Smooth muscle cell (in vitro differentiated cells): ENCODE measurements at regions not wholly inside any gene's neighbourhood (a gene's known extent, or its start where the extent isn't known, plus 50 kb on each side); places are given as distances from the start of the nearest gene placed in this dataset.

Source experiments
- DNase-seq: peaks from one replicate; lab custom pipeline; 2025; ENCODE audit not compliant: unreplicated experiment; lab: John Stamatoyannopoulos, UW
- H2AFZ ChIP-seq: fragments of 200-600 bp; sonication (generic); 2 replicates; pipeline ENCODE4 v1.6.0; 2016; ENCODE audit warnings: antibody characterized with exemption, low read depth, mild to moderate bottlenecking
- H3F3A ChIP-seq: fragments of 200-600 bp; sonication (generic); 2 replicates; pipeline ENCODE4 v1.6.0; 2017; ENCODE audit warnings: antibody characterized with exemption, low read depth
- H3K27ac ChIP-seq: fragments of 200-600 bp; sonication (generic); 2 replicates; pipeline ENCODE4 v1.5.1; 2016; ENCODE audit warnings: low read depth, mild to moderate bottlenecking
- H3K27me3 ChIP-seq: fragments of 200-600 bp; sonication (generic); 2 replicates; pipeline ENCODE4 v1.6.1; 2016; ENCODE audit warnings: low read depth, mild to moderate bottlenecking
- H3K36me3 ChIP-seq: fragments of 200-600 bp; sonication (generic); 2 replicates; pipeline ENCODE4 v1.5.1; 2016; ENCODE audit warnings: low read depth
- H3K4me1 ChIP-seq: fragments of 200-600 bp; sonication (generic); 2 replicates; pipeline ENCODE4 v1.5.1; 2016; ENCODE audit warnings: low read depth
- H3K4me2 ChIP-seq: fragments of 200-600 bp; sonication (generic); 2 replicates; pipeline ENCODE4 v1.6.0; 2016; ENCODE audit warnings: mild to moderate bottlenecking
- H3K4me3 ChIP-seq: fragments of 200-600 bp; sonication (generic); 2 replicates; pipeline ENCODE4 v1.5.1; 2016; ENCODE audit warnings: mild to moderate bottlenecking
- H3K79me2 ChIP-seq: fragments of 200-600 bp; sonication (generic); 2 replicates; pipeline ENCODE4 v1.6.0; 2016; ENCODE audit warnings: low read depth, mild to moderate bottlenecking
- H3K9ac ChIP-seq: fragments of 200-600 bp; sonication (generic); 2 replicates; pipeline ENCODE4 v1.6.0; 2016; ENCODE audit warnings: low read depth
- H3K9me3 ChIP-seq: fragments of 200-600 bp; sonication (generic); replicated peaks from 2 replicates; pipeline ENCODE4 v1.5.1; 2016; ENCODE audit warnings: low read depth
- H4K20me1 ChIP-seq: fragments of 200-600 bp; sonication (generic); 2 replicates; pipeline ENCODE4 v1.6.0; 2016; ENCODE audit warnings: low read depth
- WGBS: methylation state at CpG from one replicate; pipeline ENCODE4 v1.1.7; 2016; ENCODE audit warnings: low lambda C conversion rate; 5-methylcytosine and 5-hydroxymethylcytosine counted together
- TF ChIP-seq, protein P1 (sequence below): fragments of 200-600 bp; sonication (generic); IDR thresholded peaks from 2 replicates; pipeline ENCODE4 v1.5.1; 2017; ENCODE audit warnings: borderline replicate concordance, mild to moderate bottlenecking, antibody characterized with exemption; ENCODE audit not compliant: insufficient read depth, poor library complexity, severe bottlenecking

- no peak overlapping the region for H3K27ac ChIP-seq
- H2AFZ ChIP-seq = no peak overlapping the region
- DNase-seq = no peak
- no peaks in the 10 kb centered on the region for H3K9me3 ChIP-seq
- no peaks in the 10 kb centered on the region for H4K20me1 ChIP-seq
- no peaks in the 10 kb centered on the region for H3K36me3 ChIP-seq
- WGBS = 87% methylated on average over 6 of the region's 6 CpGs
- H3K4me1 ChIP-seq = no peaks in the 10 kb centered on the region
- no peaks in the 10 kb centered on the region for H3K79me2 ChIP-seq
- peaks cover 4% of the 10 kb centered on the region for H3K27me3 ChIP-seq
- no peak overlapping the region for H3K4me2 ChIP-seq
- no peaks in the 10 kb centered on the region for H3F3A ChIP-seq
- H3K9ac ChIP-seq = no peak overlapping the region
- H3K4me3 ChIP-seq = no peak overlapping the region
- TF ChIP-seq, protein P1, sequence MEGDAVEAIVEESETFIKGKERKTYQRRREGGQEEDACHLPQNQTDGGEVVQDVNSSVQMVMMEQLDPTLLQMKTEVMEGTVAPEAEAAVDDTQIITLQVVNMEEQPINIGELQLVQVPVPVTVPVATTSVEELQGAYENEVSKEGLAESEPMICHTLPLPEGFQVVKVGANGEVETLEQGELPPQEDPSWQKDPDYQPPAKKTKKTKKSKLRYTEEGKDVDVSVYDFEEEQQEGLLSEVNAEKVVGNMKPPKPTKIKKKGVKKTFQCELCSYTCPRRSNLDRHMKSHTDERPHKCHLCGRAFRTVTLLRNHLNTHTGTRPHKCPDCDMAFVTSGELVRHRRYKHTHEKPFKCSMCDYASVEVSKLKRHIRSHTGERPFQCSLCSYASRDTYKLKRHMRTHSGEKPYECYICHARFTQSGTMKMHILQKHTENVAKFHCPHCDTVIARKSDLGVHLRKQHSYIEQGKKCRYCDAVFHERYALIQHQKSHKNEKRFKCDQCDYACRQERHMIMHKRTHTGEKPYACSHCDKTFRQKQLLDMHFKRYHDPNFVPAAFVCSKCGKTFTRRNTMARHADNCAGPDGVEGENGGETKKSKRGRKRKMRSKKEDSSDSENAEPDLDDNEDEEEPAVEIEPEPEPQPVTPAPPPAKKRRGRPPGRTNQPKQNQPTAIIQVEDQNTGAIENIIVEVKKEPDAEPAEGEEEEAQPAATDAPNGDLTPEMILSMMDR = no peak
Observed at GRCh38 chr4:104743215-104743653, 248.5 kb upstream of the CXXC4 start.

DNA sequence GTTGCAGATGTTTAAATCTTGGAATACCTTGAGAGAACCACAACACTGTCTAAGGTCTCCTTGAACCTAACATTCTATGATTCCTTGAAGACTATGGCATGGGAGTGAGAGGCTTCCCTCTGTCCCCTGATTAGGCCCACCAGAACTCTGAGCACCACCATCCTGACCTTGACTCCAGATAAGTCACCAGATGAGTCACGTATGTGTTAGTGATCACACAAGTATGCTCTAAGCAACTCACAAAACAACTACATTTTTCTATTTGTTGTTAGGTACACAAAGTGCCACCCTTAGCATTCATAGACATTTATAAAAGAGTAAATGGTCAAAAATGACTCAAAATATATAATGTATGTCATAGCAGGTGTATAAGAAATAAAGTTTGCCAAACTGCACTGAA lies 252.9 kb upstream of the CXXC4 start:
- H3K36me3 ChIP-seq = no peaks in the 10 kb centered on the region
- no peaks in the 10 kb centered on the region for H3K79me2 ChIP-seq
- H3K9ac ChIP-seq = no peak overlapping the region
- H4K20me1 ChIP-seq = no peaks in the 10 kb centered on the region
- no peak for DNase-seq
- H2AFZ ChIP-seq = no peak overlapping the region
- H3K9me3 ChIP-seq = no peaks in the 10 kb centered on the region
- no peaks in the 10 kb centered on the region for H3F3A ChIP-seq
- TF ChIP-seq, protein P1 = no peak
- H3K4me1 ChIP-seq = no peaks in the 10 kb centered on the region
- H3K4me2 ChIP-seq = no peak overlapping the region
- no peaks in the 10 kb centered on the region for H3K27me3 ChIP-seq
- WGBS = 70% methylated on average over 1 of the region's 1 CpG
- H3K4me3 ChIP-seq = no peak overlapping the region
- no peak overlapping the region for H3K27ac ChIP-seq

DNA sequence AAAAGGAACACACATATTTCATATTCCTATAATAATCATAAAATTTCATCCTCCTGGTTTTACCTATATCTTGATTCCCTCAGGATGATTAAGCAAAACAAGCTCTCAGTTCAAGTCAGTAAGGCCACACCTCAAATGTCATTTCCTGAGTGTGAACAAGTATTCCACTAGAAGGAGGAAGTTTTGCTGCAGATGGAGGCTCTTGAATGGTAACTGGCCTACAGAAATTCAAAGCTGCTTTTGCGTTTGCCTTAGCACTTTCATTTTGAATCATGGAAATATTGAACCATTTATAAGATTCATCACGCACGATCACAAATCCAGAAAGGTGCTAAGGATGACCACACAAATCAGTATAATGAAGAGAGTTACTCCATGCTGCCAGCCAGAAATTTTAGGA lies 254.4 kb upstream of the CXXC4 start:
- Histone ChIP-seq H3K9me3 (no peaks in the 10 kb centered on the region), H3K36me3 (no peaks in the 10 kb centered on the region), H4K20me1 (no peaks in the 10 kb centered on the region), H3K27ac (no peak overlapping the region), H3K4me3 (no peak overlapping the region), H2AFZ (no peak overlapping the region), H3F3A (no peaks in the 10 kb centered on the region), H3K4me1 (no peaks in the 10 kb centered on the region), H3K9ac (no peak overlapping the region), H3K27me3 (no peaks in the 10 kb centered on the region), H3K79me2 (no peaks in the 10 kb centered on the region), H3K4me2 (no peak overlapping the region)
- no peak for DNase-seq
- 96% methylated on average over 3 of the region's 3 CpGs for WGBS
- TF ChIP-seq, protein P1 = no peak

DNA sequence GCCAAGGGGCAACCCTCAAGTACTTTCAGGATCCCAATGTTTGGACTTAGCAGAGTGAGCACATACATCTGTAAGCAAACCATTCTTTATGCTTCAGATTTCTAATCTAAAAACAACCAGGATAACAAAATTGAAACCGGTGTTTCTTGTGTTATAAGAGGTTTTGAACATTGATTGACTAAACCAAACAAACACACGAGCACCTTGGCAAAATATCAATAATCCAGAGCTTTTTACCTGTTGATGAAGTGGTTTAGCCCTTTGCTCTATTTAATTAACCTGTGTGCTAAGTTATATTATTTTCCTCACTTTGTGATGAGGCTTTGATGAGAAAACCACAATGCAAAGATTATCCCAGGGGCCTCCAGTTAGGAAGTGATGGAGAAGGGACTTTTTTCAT lies 255.3 kb upstream of the CXXC4 start:
- no peaks in the 10 kb centered on the region for H3K79me2 ChIP-seq
- H3K4me1 ChIP-seq = no peaks in the 10 kb centered on the region
- no peaks in the 10 kb centered on the region for H3K9me3 ChIP-seq
- H3F3A ChIP-seq = no peaks in the 10 kb centered on the region
- H3K4me2 ChIP-seq = no peak overlapping the region
- no peaks in the 10 kb centered on the region for H3K36me3 ChIP-seq
- TF ChIP-seq, protein P1 = no peak
- H3K27me3 ChIP-seq = no peaks in the 10 kb centered on the region
- no peak overlapping the region for H3K4me3 ChIP-seq
- H3K9ac ChIP-seq = no peak overlapping the region
- DNase-seq = no peak
- no peaks in the 10 kb centered on the region for H4K20me1 ChIP-seq
- no peak overlapping the region for H2AFZ ChIP-seq
- H3K27ac ChIP-seq = no peak overlapping the region
- 92% methylated on average over 2 of the region's 2 CpGs for WGBS
